OCI-LY1 (cell line): ENCODE measurements at regions not wholly inside any gene's neighbourhood (a gene's known extent, or its start where the extent isn't known, plus 50 kb on each side); places are given as distances from the start of the nearest gene placed in this dataset.

ENCODE experiments used
- EZH2 ChIP-seq: fragments of 200-600 bp; sonication (generic), shearing (Covaris generic); IDR thresholded peaks from 2 replicates; pipeline ENCODE4 v1.8.0; 2017; ENCODE audit warnings: borderline replicate concordance, mixed run types, mild to moderate bottlenecking, antibody characterized with exemption, low read length, moderate library complexity, mixed read lengths
- TF ChIP-seq, protein P1 (sequence below): fragments of 200-600 bp; sonication (generic), shearing (Covaris generic); IDR thresholded peaks from 2 replicates; pipeline ENCODE4 v1.5.1; 2017; ENCODE audit warnings: mild to moderate bottlenecking, antibody characterized with exemption, low read length, moderate library complexity, mixed read lengths

DNA sequence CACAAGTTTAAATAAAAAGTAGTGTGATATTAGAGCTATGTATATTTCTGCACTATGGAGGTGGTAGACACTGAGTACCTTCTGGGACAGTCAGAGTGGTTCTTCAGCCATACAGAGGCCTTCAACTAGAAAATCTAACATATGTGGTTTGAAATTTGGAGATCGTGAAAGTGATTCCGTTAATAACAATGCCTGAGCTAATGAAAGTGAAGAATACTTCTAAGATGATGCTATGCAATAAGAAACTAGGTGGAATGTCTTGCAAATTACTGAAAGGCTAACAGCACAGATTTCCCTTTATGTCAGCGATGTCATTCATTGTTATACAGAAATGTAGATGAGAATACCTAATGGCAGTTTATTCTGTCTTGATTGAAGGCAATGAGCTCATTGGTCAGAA, 1984.7 kb upstream of the RAG2 start:
- TF ChIP-seq, protein P1, sequence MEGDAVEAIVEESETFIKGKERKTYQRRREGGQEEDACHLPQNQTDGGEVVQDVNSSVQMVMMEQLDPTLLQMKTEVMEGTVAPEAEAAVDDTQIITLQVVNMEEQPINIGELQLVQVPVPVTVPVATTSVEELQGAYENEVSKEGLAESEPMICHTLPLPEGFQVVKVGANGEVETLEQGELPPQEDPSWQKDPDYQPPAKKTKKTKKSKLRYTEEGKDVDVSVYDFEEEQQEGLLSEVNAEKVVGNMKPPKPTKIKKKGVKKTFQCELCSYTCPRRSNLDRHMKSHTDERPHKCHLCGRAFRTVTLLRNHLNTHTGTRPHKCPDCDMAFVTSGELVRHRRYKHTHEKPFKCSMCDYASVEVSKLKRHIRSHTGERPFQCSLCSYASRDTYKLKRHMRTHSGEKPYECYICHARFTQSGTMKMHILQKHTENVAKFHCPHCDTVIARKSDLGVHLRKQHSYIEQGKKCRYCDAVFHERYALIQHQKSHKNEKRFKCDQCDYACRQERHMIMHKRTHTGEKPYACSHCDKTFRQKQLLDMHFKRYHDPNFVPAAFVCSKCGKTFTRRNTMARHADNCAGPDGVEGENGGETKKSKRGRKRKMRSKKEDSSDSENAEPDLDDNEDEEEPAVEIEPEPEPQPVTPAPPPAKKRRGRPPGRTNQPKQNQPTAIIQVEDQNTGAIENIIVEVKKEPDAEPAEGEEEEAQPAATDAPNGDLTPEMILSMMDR: no peak
- TF ChIP-seq EZH2: no peak
